Heart left ventricle (tissue), 13 donors: ENCODE measurements at regions not wholly inside any gene's neighbourhood (a gene's known extent, or its start where the extent isn't known, plus 50 kb on each side); places are given as distances from the start of the nearest gene placed in this dataset.

Experiments used
- POLR2A ChIP-seq, 2 donors: fragments of 450-650 bp; IDR thresholded peaks; one replicate each; pipeline ENCODE4 v1.6.1; 2017; ENCODE audit warnings: antibody characterized with exemption in 2 of 2, mild to moderate bottlenecking in 2 of 2, moderate library complexity in 2 of 2
- TF ChIP-seq, protein P1 (sequence below), 12 donors: fragments of 200-600 bp; sonication (generic) in 4 of 12; IDR thresholded peaks; one replicate each; pipeline versions ENCODE4 v1.5.0 to v1.8.0; 2018 to 2022; ENCODE audit warnings: antibody characterized with exemption in 12 of 12, mild to moderate bottlenecking in 5 of 12
- donor health status: ischemic (EF 13 %, LVEDD 7.1; RV severe dilation, severe dysfunction).
- donor health status: DM: no; HTN: yes; CAD: no.
- donor health status: DM: no; HTN: no; CAD: no.
- donor health status: ischemic (EF 25% LVEDD 6.9; RV normal size, moderate dysfunction).
- donor health status: ischemic (EF 25% LVEDD 5.7; RV mildly dilated, moderate dysfunction).
- donor health status: ischemic (EF 35%, LVEDD 5.7; RV mildly dilated, moderate dysfunction).
- donor health status: nonischemic (EF 11% LVEDD 7.7; RV severe dilation, severe dysfunction).
- donor health status: DM: yes; HTN: yes; CAD: no.
- donor health status: PGD.
- donor health status: ischemic (EF 29% LVEDD 5.4; RV normal size, mild dysfunction).
- donor health status: nonischemic (EF 23%, LVEDD 6.1; RV moderate dilation, normal function).

DNA sequence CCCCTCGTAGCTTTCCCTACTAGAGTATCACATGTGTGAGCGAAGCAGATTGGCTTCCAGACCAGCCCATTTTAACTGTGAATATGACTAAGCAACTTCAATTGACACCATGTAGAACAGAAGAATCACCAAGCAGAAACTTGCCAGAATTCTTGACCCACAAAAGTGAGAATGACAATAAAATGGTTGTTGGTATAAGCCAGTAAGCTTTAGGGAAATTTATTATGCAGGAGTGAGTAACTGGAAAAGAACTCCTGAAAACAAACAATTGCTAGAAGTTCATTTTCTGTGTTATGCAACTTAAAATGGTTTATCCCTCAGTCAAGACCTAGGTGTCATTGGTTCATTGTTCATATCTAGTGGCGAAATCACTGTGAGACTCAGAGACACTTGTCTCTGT, 303.1 kb downstream of the DMRT2 start:
- TF ChIP-seq, protein P1, sequence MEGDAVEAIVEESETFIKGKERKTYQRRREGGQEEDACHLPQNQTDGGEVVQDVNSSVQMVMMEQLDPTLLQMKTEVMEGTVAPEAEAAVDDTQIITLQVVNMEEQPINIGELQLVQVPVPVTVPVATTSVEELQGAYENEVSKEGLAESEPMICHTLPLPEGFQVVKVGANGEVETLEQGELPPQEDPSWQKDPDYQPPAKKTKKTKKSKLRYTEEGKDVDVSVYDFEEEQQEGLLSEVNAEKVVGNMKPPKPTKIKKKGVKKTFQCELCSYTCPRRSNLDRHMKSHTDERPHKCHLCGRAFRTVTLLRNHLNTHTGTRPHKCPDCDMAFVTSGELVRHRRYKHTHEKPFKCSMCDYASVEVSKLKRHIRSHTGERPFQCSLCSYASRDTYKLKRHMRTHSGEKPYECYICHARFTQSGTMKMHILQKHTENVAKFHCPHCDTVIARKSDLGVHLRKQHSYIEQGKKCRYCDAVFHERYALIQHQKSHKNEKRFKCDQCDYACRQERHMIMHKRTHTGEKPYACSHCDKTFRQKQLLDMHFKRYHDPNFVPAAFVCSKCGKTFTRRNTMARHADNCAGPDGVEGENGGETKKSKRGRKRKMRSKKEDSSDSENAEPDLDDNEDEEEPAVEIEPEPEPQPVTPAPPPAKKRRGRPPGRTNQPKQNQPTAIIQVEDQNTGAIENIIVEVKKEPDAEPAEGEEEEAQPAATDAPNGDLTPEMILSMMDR (IDR thresholded peaks at IDR 0.05): no peak
- TF ChIP-seq POLR2A (IDR thresholded peaks at IDR 0.05): no peak
